HFFc6 (cell line): ENCODE measurements at regions not wholly inside any gene's neighbourhood (a gene's known extent, or its start where the extent isn't known, plus 50 kb on each side); places are given as distances from the start of the nearest gene placed in this dataset.

Experiments used
- DNase-seq: peaks from one replicate; pipeline ENCODE4 v3.0.0-alpha.2; 2018
- H3K27ac Mint-ChIP-seq: 2 replicates; pipeline ENCODE4 v1.8.0; 2020; ENCODE audit warnings: mild to moderate bottlenecking, mixed read lengths
- H3K27me3 Mint-ChIP-seq: 2 replicates; pipeline ENCODE4 v1.8.0; 2021; ENCODE audit warnings: mild to moderate bottlenecking, moderate library complexity, mixed read lengths; ENCODE audit not compliant: insufficient read depth
- H3K36me3 Mint-ChIP-seq: 2 replicates; pipeline ENCODE4 v1.8.0; 2021; ENCODE audit warnings: low read depth, mixed read lengths
- H3K4me1 Mint-ChIP-seq: 2 replicates; pipeline ENCODE4 v1.8.0; 2020; ENCODE audit warnings: low read depth, mixed read lengths
- H3K4me3 Mint-ChIP-seq: 2 replicates; pipeline ENCODE4 v1.8.0; 2020; ENCODE audit warnings: mild to moderate bottlenecking, moderate library complexity, mixed read lengths
- H3K9me3 Mint-ChIP-seq: 2 replicates; pipeline ENCODE4 v1.8.0; 2020; ENCODE audit warnings: mild to moderate bottlenecking, mixed read lengths
- CTCF ChIP-seq: fragments of 200-600 bp; sonication (generic); IDR thresholded peaks from 2 replicates; pipeline ENCODE4 v1.5.0; 2021; ENCODE audit warnings: antibody characterized with exemption, mild to moderate bottlenecking

GRCh38 chr6:23301556-23301955, 732.2 kb downstream of the HDGFL1 start:
- no peaks in the 10 kb centered on the region for H3K36me3 Mint-ChIP-seq
- H3K27ac Mint-ChIP-seq = no peak overlapping the region
- H3K9me3 Mint-ChIP-seq = peaks cover 18% of the 10 kb centered on the region
- no peak overlapping the region for H3K4me3 Mint-ChIP-seq
- no peaks in the 10 kb centered on the region for H3K27me3 Mint-ChIP-seq
- DNase-seq = no peak
- H3K4me1 Mint-ChIP-seq = no peaks in the 10 kb centered on the region
- TF ChIP-seq CTCF = no peak

GRCh38 chr6:23302514-23302913, 733.1 kb downstream of the HDGFL1 start:
- Mint-ChIP-seq H3K36me3 (no peaks in the 10 kb centered on the region), H3K4me3 (no peak overlapping the region), H3K27me3 (no peaks in the 10 kb centered on the region), H3K4me1 (no peaks in the 10 kb centered on the region), H3K9me3 (peaks cover 18% of the 10 kb centered on the region), H3K27ac (no peak overlapping the region)
- TF ChIP-seq CTCF = no peak
- no peak for DNase-seq

GRCh38 chr6:23305325-23305943, 736.1 kb downstream of the HDGFL1 start:
- Mint-ChIP-seq H3K4me1 (no peaks in the 10 kb centered on the region), H3K36me3 (peaks cover 9% of the 10 kb centered on the region; the same call in 1 of the 2 replicates), H3K9me3 (peaks cover 21% of the 10 kb centered on the region), H3K4me3 (no peak overlapping the region), H3K27me3 (no peaks in the 10 kb centered on the region), H3K27ac (no peak overlapping the region)
- DNase-seq = no peak
- TF ChIP-seq CTCF = no peak

GRCh38 chr6:23306251-23306950, 737.0 kb downstream of the HDGFL1 start:
- Mint-ChIP-seq H3K27ac (no peak overlapping the region), H3K27me3 (no peaks in the 10 kb centered on the region), H3K36me3 (peaks cover 9% of the 10 kb centered on the region; the same call in 1 of the 2 replicates), H3K9me3 (peaks cover 23% of the 10 kb centered on the region), H3K4me1 (no peaks in the 10 kb centered on the region), H3K4me3 (no peak overlapping the region)
- no peak for TF ChIP-seq CTCF
- DNase-seq = no peak

GRCh38 chr6:23307516-23307915, 738.1 kb downstream of the HDGFL1 start:
- Mint-ChIP-seq H3K36me3 (peaks cover 13% of the 10 kb centered on the region; the same call in 1 of the 2 replicates), H3K27me3 (no peaks in the 10 kb centered on the region), H3K4me1 (no peaks in the 10 kb centered on the region), H3K4me3 (no peak overlapping the region), H3K9me3 (peaks cover 34% of the 10 kb centered on the region), H3K27ac (no peak overlapping the region)
- no peak for TF ChIP-seq CTCF
- no peak for DNase-seq
